Sigmoid colon (tissue), 6 donors: ENCODE measurements at regions not wholly inside any gene's neighbourhood (a gene's known extent, or its start where the extent isn't known, plus 50 kb on each side); places are given as distances from the start of the nearest gene placed in this dataset.

Source experiments
- DNase-seq: peaks from one replicate; pipeline ENCODE4 v3.0.0-alpha.2; 2019
- H3K27ac ChIP-seq, 4 donors: fragments of 200-600 bp; sonication (generic); one replicate each; pipeline ENCODE4 v1.5.1; 2016 to 2019; ENCODE audit warnings: mild to moderate bottlenecking in 1 of 4
- H3K27me3 ChIP-seq, 3 donors: fragments of 200-600 bp; sonication (generic); one replicate each; pipeline ENCODE4 v1.5.1; 2019; ENCODE audit warnings: mild to moderate bottlenecking in 1 of 3
- H3K36me3 ChIP-seq, 4 donors: fragments of 200-600 bp; sonication (generic); one replicate each; pipeline ENCODE4 v1.5.1; 2016 to 2019
- H3K4me1 ChIP-seq, 4 donors: fragments of 200-600 bp; sonication (generic); one replicate each; pipeline ENCODE4 v1.5.1; 2017 to 2019
- H3K4me3 ChIP-seq, 4 donors: fragments of 200-600 bp; sonication (generic); one replicate each; pipeline ENCODE4 v1.5.1; 2017 to 2019; ENCODE audit warnings: mild to moderate bottlenecking in 2 of 4, moderate library complexity in 1 of 4
- H3K9me3 ChIP-seq, 4 donors: fragments of 200-600 bp in 3 of 4; sonication (generic) in 3 of 4; one replicate each; pipeline versions ENCODE4 v1.5.1 to v1.6.1; 2013 to 2019
- EP300 ChIP-seq, 4 donors: sonication (generic); formaldehyde crosslinking; IDR thresholded peaks; one replicate each; pipeline ENCODE4 v1.6.1; 2017; ENCODE audit warnings: antibody characterized with exemption in 4 of 4
- POLR2A ChIP-seq, 2 donors: fragments of 450-650 bp; IDR thresholded peaks; one replicate each; pipeline ENCODE4 v1.6.1; 2016; ENCODE audit warnings: antibody characterized with exemption in 2 of 2, mild to moderate bottlenecking in 2 of 2, moderate library complexity in 2 of 2
- POLR2AphosphoS5 ChIP-seq, 4 donors: sonication (generic); formaldehyde crosslinking; IDR thresholded peaks; one replicate each; pipeline ENCODE4 v1.6.1; 2017; ENCODE audit warnings: antibody characterized with exemption in 4 of 4
- WGBS, 2 donors: extraction: QIAGEN DNeasy Blood & Tissue Kit; methylation state at CpG; one replicate each; pipeline ENCODE4 v1.1.7; 2013; 5-methylcytosine and 5-hydroxymethylcytosine counted together
- intact Hi-C: fragments of 100-400 bp; cut with DNase I; formaldehyde crosslinking; loops from one replicate; pipeline ENCODE4 v1.15.1; 2023
- TF ChIP-seq, protein P1 (sequence below), 4 experiments: fragments of 450-650 bp in 3 of 4; fragments of 200-600 bp in 1 of 4; IDR thresholded peaks; one replicate each; pipeline ENCODE4 v1.5.1; 2016 to 2019; ENCODE audit warnings: antibody characterized with exemption in 4 of 4, mild to moderate bottlenecking in 3 of 4, moderate library complexity in 2 of 4
- donor health status: healthy with polysubstance abuse.
- donor health status: healthy.

- Histone ChIP-seq H3K4me3 (no peak overlapping the region), H3K36me3 (no peaks in the 10 kb centered on the region), H3K9me3 (no peaks in the 10 kb centered on the region), H3K27me3 (no peaks in the 10 kb centered on the region), H3K27ac (no peak overlapping the region), H3K4me1 (no peaks in the 10 kb centered on the region)
- whole genome bisulfite sequencing, 2 donors, result 74 to 81% methylated on average over 2 of the region's 2 CpGs
- intact Hi-C loops, result no loop called here
- no peak for DNase-seq
- TF ChIP-seq, protein P1, sequence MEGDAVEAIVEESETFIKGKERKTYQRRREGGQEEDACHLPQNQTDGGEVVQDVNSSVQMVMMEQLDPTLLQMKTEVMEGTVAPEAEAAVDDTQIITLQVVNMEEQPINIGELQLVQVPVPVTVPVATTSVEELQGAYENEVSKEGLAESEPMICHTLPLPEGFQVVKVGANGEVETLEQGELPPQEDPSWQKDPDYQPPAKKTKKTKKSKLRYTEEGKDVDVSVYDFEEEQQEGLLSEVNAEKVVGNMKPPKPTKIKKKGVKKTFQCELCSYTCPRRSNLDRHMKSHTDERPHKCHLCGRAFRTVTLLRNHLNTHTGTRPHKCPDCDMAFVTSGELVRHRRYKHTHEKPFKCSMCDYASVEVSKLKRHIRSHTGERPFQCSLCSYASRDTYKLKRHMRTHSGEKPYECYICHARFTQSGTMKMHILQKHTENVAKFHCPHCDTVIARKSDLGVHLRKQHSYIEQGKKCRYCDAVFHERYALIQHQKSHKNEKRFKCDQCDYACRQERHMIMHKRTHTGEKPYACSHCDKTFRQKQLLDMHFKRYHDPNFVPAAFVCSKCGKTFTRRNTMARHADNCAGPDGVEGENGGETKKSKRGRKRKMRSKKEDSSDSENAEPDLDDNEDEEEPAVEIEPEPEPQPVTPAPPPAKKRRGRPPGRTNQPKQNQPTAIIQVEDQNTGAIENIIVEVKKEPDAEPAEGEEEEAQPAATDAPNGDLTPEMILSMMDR (IDR thresholded peaks at IDR 0.05), result no peak
- TF ChIP-seq POLR2A (IDR thresholded peaks at IDR 0.05) (no peak), EP300 (IDR thresholded peaks at IDR 0.05) (no peak), POLR2AphosphoS5 (IDR thresholded peaks at IDR 0.05) (no peak)
Measured at GRCh38 chr2:144151851-144152250, 368.1 kb downstream of the ZEB2 start.

GRCh38 chr2:144151405-144151804, 368.5 kb downstream of the ZEB2 start:
- no peak for DNase-seq
- Histone ChIP-seq H3K27ac (no peak overlapping the region), H3K27me3 (no peaks in the 10 kb centered on the region), H3K36me3 (no peaks in the 10 kb centered on the region), H3K4me3 (no peak overlapping the region), H3K4me1 (no peaks in the 10 kb centered on the region), H3K9me3 (no peaks in the 10 kb centered on the region)
- intact Hi-C loops, result no loop called here
- WGBS, 2 donors, result 90 to 98% methylated on average over 1 of the region's 1 CpG
- no peak for TF ChIP-seq POLR2AphosphoS5 (IDR thresholded peaks at IDR 0.05)
- TF ChIP-seq EP300 (IDR thresholded peaks at IDR 0.05), result no peak
- TF ChIP-seq, protein P1 (IDR thresholded peaks at IDR 0.05), result no peak
- TF ChIP-seq POLR2A (IDR thresholded peaks at IDR 0.05), result no peak

DNA sequence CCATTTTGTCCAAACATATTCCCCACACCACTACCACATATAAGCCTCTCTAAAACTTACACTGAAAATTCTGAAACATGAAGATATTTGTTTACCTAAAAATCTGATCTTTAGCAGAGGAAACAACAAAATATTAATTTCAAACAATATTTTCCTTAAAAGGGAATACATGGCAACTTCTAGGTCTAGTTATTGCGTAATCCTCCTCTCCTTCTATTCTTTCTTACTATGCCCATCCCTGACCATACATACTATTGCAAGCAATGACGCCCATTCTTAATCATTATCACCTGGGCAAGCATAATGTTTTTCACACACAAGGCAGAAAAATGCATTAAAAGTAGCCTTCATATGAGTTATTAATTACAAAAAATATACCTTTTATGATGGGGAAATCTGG, 372.6 kb downstream of the ZEB2 start:
- no peak for DNase-seq
- Histone ChIP-seq H3K9me3 (no peaks in the 10 kb centered on the region), H3K27ac (no peak overlapping the region), H3K4me3 (no peak overlapping the region), H3K4me1 (peaks cover 0 to 10% (median 0%) of the 10 kb centered on the region in 4 donors), H3K27me3 (no peaks in the 10 kb centered on the region), H3K36me3 (no peaks in the 10 kb centered on the region)
- TF ChIP-seq EP300 (IDR thresholded peaks at IDR 0.05), result no peak
- TF ChIP-seq POLR2A (IDR thresholded peaks at IDR 0.05), result no peak
- TF ChIP-seq POLR2AphosphoS5 (IDR thresholded peaks at IDR 0.05), result no peak
- TF ChIP-seq, protein P1 (IDR thresholded peaks at IDR 0.05), result no peak
- WGBS, 2 donors, result 78 to 97% methylated on average over 2 of the region's 2 CpGs
- intact Hi-C loops, result no loop called here

GRCh38 chr2:144146876-144147275, 373.0 kb downstream of the ZEB2 start:
- Histone ChIP-seq H3K27me3 (no peaks in the 10 kb centered on the region), H3K4me3 (no peak overlapping the region), H3K9me3 (no peaks in the 10 kb centered on the region), H3K36me3 (no peaks in the 10 kb centered on the region), H3K27ac (no peak overlapping the region), H3K4me1 (peaks cover 0 to 10% (median 0%) of the 10 kb centered on the region in 4 donors)
- WGBS, 2 donors, result 91 to 94% methylated on average over 2 of the region's 2 CpGs
- TF ChIP-seq POLR2AphosphoS5 (IDR thresholded peaks at IDR 0.05) (no peak), POLR2A (IDR thresholded peaks at IDR 0.05) (no peak), EP300 (IDR thresholded peaks at IDR 0.05) (no peak)
- TF ChIP-seq, protein P1 (IDR thresholded peaks at IDR 0.05), result no peak
- intact Hi-C loops, result no loop called here
- no peak for DNase-seq

GRCh38 chr2:144146076-144146475, 373.8 kb downstream of the ZEB2 start:
- H3K27me3 ChIP-seq, result no peaks in the 10 kb centered on the region
- peaks cover 0 to 10% (median 0%) of the 10 kb centered on the region in 4 donors for H3K4me1 ChIP-seq
- TF ChIP-seq, protein P1 (IDR thresholded peaks at IDR 0.05), result no peak
- TF ChIP-seq POLR2AphosphoS5 (IDR thresholded peaks at IDR 0.05) (no peak), EP300 (IDR thresholded peaks at IDR 0.05) (no peak), POLR2A (IDR thresholded peaks at IDR 0.05) (no peak)
- no peak overlapping the region for H3K4me3 ChIP-seq
- H3K27ac ChIP-seq, result no peak overlapping the region
- H3K9me3 ChIP-seq, result no peaks in the 10 kb centered on the region
- no peak for DNase-seq
- intact Hi-C loops, result no loop called here
- H3K36me3 ChIP-seq, result no peaks in the 10 kb centered on the region
- WGBS, 2 donors, result 60 to 69% methylated on average over 1 of the region's 1 CpG
